CD14-positive monocyte (primary cell): ENCODE measurements at regions not wholly inside any gene's neighbourhood (a gene's known extent, or its start where the extent isn't known, plus 50 kb on each side); places are given as distances from the start of the nearest gene placed in this dataset.

Experiments used
- DNase-seq, 3 donors: peaks; one replicate each; pipeline ENCODE4 v3.0.0-alpha.2; 2011 to 2022
- H2AFZ ChIP-seq: 2 replicates; pipeline ENCODE4 v1.6.0; 2012; ENCODE audit warnings: mild to moderate bottlenecking, low read depth, low read length, inconsistent platforms; ENCODE audit not compliant: insufficient read depth, poor library complexity, severe bottlenecking
- H3K27ac ChIP-seq, 2 donors: 1 replicate in 1 of 2; 2 replicates in 1 of 2; pipeline ENCODE4 v1.5.1; 2012 to 2013; ENCODE audit warnings: low read length in 2 of 2, control low read depth in 1 of 2, inconsistent platforms in 1 of 2, low read depth in 1 of 2, mild to moderate bottlenecking in 1 of 2
- H3K27me3 ChIP-seq, 2 donors: one replicate each; pipeline versions ENCODE4 v1.6.0 to v1.6.1; 2011 to 2013; ENCODE audit warnings: low read length in 2 of 2; ENCODE audit not compliant: control insufficient read depth in 2 of 2, insufficient read depth in 2 of 2
- H3K36me3 ChIP-seq, 2 donors: replicated peaks in 1 of 2; 1 replicate in 1 of 2; 2 replicates in 1 of 2; pipeline versions ENCODE4 v1.5.1 to v1.6.1; 2012 to 2013; ENCODE audit warnings: low read length in 2 of 2, control low read depth in 1 of 2, inconsistent platforms in 1 of 2, mild to moderate bottlenecking in 1 of 2; ENCODE audit not compliant: insufficient read depth in 2 of 2, control insufficient read depth in 1 of 2
- H3K4me1 ChIP-seq, 2 donors: 1 replicate in 1 of 2; 2 replicates in 1 of 2; pipeline versions ENCODE4 v1.5.1 to v1.6.1; 2012 to 2013; ENCODE audit warnings: low read length in 2 of 2, control low read depth in 1 of 2, inconsistent platforms in 1 of 2, mild to moderate bottlenecking in 1 of 2, moderate library complexity in 1 of 2; ENCODE audit not compliant: insufficient read depth in 2 of 2, control insufficient read depth in 1 of 2
- H3K4me2 ChIP-seq: replicated peaks from 2 replicates; pipeline ENCODE3; 2012; ENCODE audit warnings: low read length, moderate library complexity, mild to moderate bottlenecking; ENCODE audit not compliant: poor library complexity, severe bottlenecking; ENCODE audit errors: extremely low read depth
- H3K4me3 ChIP-seq, 3 experiments: fragments of 200-600 bp in 1 of 3; sonication (generic) in 1 of 3; replicated peaks in 1 of 3; 1 replicate in 2 of 3; 2 replicates in 1 of 3; pipeline ENCODE4 v1.5.1; 2011 to 2013; ENCODE audit warnings: low read length in 3 of 3, mild to moderate bottlenecking in 3 of 3, control low read depth in 2 of 3, low read depth in 2 of 3, inconsistent platforms in 1 of 3, moderate library complexity in 1 of 3
- H3K79me2 ChIP-seq: 2 replicates; pipeline ENCODE4 v1.6.0; 2012; ENCODE audit warnings: mild to moderate bottlenecking, control low read depth, inconsistent platforms, low read length, moderate library complexity; ENCODE audit not compliant: insufficient read depth
- H3K9ac ChIP-seq: 2 replicates; pipeline ENCODE4 v1.6.0; 2017; ENCODE audit warnings: low read length, mild to moderate bottlenecking; ENCODE audit not compliant: insufficient read depth, poor library complexity, severe bottlenecking
- H3K9me3 ChIP-seq, 2 donors: replicated peaks in 1 of 2; 1 replicate in 1 of 2; 2 replicates in 1 of 2; pipeline versions ENCODE4 v1.5.1 to v1.6.1; 2012 to 2013; ENCODE audit warnings: low read length in 2 of 2, control low read depth in 1 of 2; ENCODE audit not compliant: control insufficient read depth in 1 of 2, insufficient read depth in 1 of 2
- H4K20me1 ChIP-seq: 2 replicates; pipeline ENCODE4 v1.6.0; 2012; ENCODE audit warnings: mild to moderate bottlenecking, low read length, control low read depth, moderate library complexity; ENCODE audit not compliant: insufficient read depth
- H3K27ac Mint-ChIP-seq, 7 donors: one replicate each; pipeline ENCODE4 v1.8.0; 2020; ENCODE audit warnings: mild to moderate bottlenecking in 7 of 7, mixed read lengths in 7 of 7, moderate library complexity in 6 of 7, inconsistent platforms in 2 of 7
- H3K27me3 Mint-ChIP-seq, 3 donors: one replicate each; pipeline ENCODE4 v1.8.0; 2021 to 2022; ENCODE audit warnings: low read depth in 3 of 3, mild to moderate bottlenecking in 3 of 3, mixed read lengths in 3 of 3, moderate library complexity in 3 of 3, inconsistent platforms in 1 of 3
- H3K36me3 Mint-ChIP-seq, 2 donors: one replicate each; pipeline ENCODE4 v1.8.0; 2020; ENCODE audit warnings: mixed read lengths in 2 of 2, inconsistent platforms in 1 of 2, mild to moderate bottlenecking in 1 of 2
- H3K4me1 Mint-ChIP-seq: one replicate; pipeline ENCODE4 v1.8.0; 2020; ENCODE audit warnings: mild to moderate bottlenecking, mixed read lengths
- H3K4me3 Mint-ChIP-seq, 2 donors: one replicate each; pipeline ENCODE4 v1.8.0; 2020; ENCODE audit warnings: mild to moderate bottlenecking in 2 of 2, mixed read lengths in 2 of 2, moderate library complexity in 1 of 2
- H3K9me3 Mint-ChIP-seq, 7 donors: one replicate each; pipeline ENCODE4 v1.8.0; 2020 to 2022; ENCODE audit warnings: mixed read lengths in 7 of 7, mild to moderate bottlenecking in 6 of 7, moderate library complexity in 6 of 7, inconsistent platforms in 2 of 7
- CTCF ChIP-seq: fragments of 200-600 bp; IDR thresholded peaks from one replicate; pipeline ENCODE4 v1.8.0; 2022; ENCODE audit warnings: antibody characterized with exemption, mild to moderate bottlenecking
- WGBS: methylation state at CpG from one replicate; pipeline ENCODE4 v1.1.5; 2013; ENCODE audit warnings: missing lambda C conversion rate; ENCODE audit not compliant: insufficient coverage; 5-methylcytosine and 5-hydroxymethylcytosine counted together
- intact Hi-C, 2 donors: fragments of 100-400 bp; cut with micrococcal nuclease; formaldehyde crosslinking; loops; one replicate each; pipeline versions ENCODE4 v1.15.0 to v1.15.1; 2023

- Histone ChIP-seq H3K79me2 (no peaks in the 10 kb centered on the region), H4K20me1 (no peaks in the 10 kb centered on the region), H3K4me3 (no peak overlapping the region), H3K4me2 (no peak overlapping the region), H3K9ac (no peak overlapping the region), H2AFZ (no peak overlapping the region), H3K4me1 (no peaks in the 10 kb centered on the region), H3K9me3 (peaks cover 0 to 6% of the 10 kb centered on the region in 2 donors), H3K36me3 (no peaks in the 10 kb centered on the region), H3K27ac (no peak overlapping the region), H3K27me3 (no peaks in the 10 kb centered on the region)
- no peak for TF ChIP-seq CTCF
- intact Hi-C loops = no loop called here
- H3K9me3 Mint-ChIP-seq = peaks cover 2 to 11% (median 4%) of the 10 kb centered on the region in 7 donors
- H3K4me3 Mint-ChIP-seq = no peak overlapping the region
- WGBS = no CpG with 5 or more reads among the region's 1 CpG
- no peak for DNase-seq
- H3K4me1 Mint-ChIP-seq = no peaks in the 10 kb centered on the region
- no peaks in the 10 kb centered on the region for H3K36me3 Mint-ChIP-seq
- no peak overlapping the region for H3K27ac Mint-ChIP-seq
- H3K27me3 Mint-ChIP-seq = peaks cover 0 to 1% (median 0%) of the 10 kb centered on the region in 3 donors
Observed at GRCh38 chr15:61382927-61383326, 153.8 kb upstream of the RORA start.

- Mint-ChIP-seq H3K4me3 (no peak overlapping the region), H3K27me3 (peaks cover 0 to 3% (median 0%) of the 10 kb centered on the region in 3 donors), H3K36me3 (no peaks in the 10 kb centered on the region), H3K27ac (no peak overlapping the region), H3K9me3 (peaks cover 0 to 13% (median 5%) of the 10 kb centered on the region in 7 donors), H3K4me1 (no peaks in the 10 kb centered on the region)
- Histone ChIP-seq H3K9ac (no peak overlapping the region), H3K27ac (no peak overlapping the region), H3K27me3 (no peaks in the 10 kb centered on the region), H3K36me3 (no peaks in the 10 kb centered on the region), H3K4me2 (no peak overlapping the region), H4K20me1 (no peaks in the 10 kb centered on the region), H3K9me3 (peaks cover under 1 to 3% of the 10 kb centered on the region in 2 donors), H2AFZ (no peak overlapping the region), H3K4me1 (no peaks in the 10 kb centered on the region), H3K4me3 (no peak overlapping the region), H3K79me2 (no peaks in the 10 kb centered on the region)
- 90% methylated on average over 1 of the region's 3 CpGs for WGBS
- intact Hi-C loops = no loop called here
- DNase-seq = no peak
- TF ChIP-seq CTCF = no peak
Observed at GRCh38 chr15:61381501-61381900, 152.4 kb upstream of the RORA start.
